ENCODE measurements at regions not wholly inside any gene's neighbourhood (a gene's known extent, or its start where the extent isn't known, plus 50 kb on each side); places are given as distances from the start of the nearest gene placed in this dataset.
"Not testable (repeated sequence)": the region's sequence is repeated elsewhere in the genome, so short reads cannot be mapped to it uniquely, and the experiment has no call there.

GRCh38 chr6:164078532-164079274, 664.2 kb downstream of the QKI start:
- TF ChIP-seq, protein P1, sequence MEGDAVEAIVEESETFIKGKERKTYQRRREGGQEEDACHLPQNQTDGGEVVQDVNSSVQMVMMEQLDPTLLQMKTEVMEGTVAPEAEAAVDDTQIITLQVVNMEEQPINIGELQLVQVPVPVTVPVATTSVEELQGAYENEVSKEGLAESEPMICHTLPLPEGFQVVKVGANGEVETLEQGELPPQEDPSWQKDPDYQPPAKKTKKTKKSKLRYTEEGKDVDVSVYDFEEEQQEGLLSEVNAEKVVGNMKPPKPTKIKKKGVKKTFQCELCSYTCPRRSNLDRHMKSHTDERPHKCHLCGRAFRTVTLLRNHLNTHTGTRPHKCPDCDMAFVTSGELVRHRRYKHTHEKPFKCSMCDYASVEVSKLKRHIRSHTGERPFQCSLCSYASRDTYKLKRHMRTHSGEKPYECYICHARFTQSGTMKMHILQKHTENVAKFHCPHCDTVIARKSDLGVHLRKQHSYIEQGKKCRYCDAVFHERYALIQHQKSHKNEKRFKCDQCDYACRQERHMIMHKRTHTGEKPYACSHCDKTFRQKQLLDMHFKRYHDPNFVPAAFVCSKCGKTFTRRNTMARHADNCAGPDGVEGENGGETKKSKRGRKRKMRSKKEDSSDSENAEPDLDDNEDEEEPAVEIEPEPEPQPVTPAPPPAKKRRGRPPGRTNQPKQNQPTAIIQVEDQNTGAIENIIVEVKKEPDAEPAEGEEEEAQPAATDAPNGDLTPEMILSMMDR (IDR thresholded peaks at IDR 0.05) = no peak
- H3K36me3 Mint-ChIP-seq (ENCODE audit: unreplicated experiment) = no peaks in the 10 kb centered on the region

DNA sequence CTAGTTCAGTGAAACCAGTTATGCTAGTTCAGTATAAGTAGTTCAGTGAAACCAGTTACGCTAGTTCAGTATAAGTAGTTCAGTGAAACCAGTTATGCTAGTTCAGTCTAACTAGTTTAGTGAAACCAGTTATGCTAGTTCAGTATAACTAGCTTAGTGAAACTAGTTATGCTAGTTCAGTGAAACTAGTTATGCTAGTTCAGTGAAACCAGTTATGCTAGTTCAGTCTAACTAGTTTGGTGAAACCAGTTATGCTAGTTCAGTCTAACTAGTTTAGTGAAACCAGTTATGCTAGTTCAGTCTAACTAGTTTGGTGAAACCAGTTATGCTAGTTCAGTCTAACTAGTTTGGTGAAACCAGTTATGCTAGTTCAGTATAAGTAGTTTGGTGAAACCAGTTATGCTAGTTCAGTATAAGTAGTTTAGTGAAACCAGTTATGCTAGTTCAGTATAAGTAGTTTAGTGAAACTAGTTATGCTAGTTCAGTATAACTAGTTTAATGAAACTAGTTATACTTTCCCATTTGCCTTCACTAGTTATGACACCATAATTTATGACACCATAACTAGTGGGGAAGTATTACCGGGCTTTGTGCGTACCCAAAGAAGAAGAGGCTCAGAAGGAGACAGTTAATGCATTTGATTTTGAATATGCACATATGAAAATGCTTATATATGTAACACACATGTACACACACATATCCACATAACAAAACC, 662.5 kb downstream of the QKI start:
- not testable (repeated sequence) for H3K36me3 Mint-ChIP-seq (ENCODE audit: unreplicated experiment); DNase-seq (ENCODE audit: extremely low spot score, unreplicated experiment); H3K4me1 Mint-ChIP-seq (ENCODE audit: unreplicated experiment); H3K9me3 Mint-ChIP-seq (ENCODE audit: unreplicated experiment); H3K27ac Mint-ChIP-seq (ENCODE audit: unreplicated experiment); H3K27me3 Mint-ChIP-seq (ENCODE audit: unreplicated experiment); H3K4me3 Mint-ChIP-seq (ENCODE audit: unreplicated experiment)

More at GRCh38 chr6:164078532-164079274, 664.2 kb downstream of the QKI start:
- Mint-ChIP-seq H3K27me3 (ENCODE audit: unreplicated experiment) (no peaks in the 10 kb centered on the region), H3K4me1 (ENCODE audit: unreplicated experiment) (no peaks in the 10 kb centered on the region), H3K27ac (ENCODE audit: unreplicated experiment) (no peak overlapping the region), H3K4me3 (ENCODE audit: unreplicated experiment) (no peak overlapping the region), H3K9me3 (ENCODE audit: unreplicated experiment) (no peaks in the 10 kb centered on the region)
- DNase-seq (ENCODE audit: extremely low spot score, unreplicated experiment) = no peak

DNA sequence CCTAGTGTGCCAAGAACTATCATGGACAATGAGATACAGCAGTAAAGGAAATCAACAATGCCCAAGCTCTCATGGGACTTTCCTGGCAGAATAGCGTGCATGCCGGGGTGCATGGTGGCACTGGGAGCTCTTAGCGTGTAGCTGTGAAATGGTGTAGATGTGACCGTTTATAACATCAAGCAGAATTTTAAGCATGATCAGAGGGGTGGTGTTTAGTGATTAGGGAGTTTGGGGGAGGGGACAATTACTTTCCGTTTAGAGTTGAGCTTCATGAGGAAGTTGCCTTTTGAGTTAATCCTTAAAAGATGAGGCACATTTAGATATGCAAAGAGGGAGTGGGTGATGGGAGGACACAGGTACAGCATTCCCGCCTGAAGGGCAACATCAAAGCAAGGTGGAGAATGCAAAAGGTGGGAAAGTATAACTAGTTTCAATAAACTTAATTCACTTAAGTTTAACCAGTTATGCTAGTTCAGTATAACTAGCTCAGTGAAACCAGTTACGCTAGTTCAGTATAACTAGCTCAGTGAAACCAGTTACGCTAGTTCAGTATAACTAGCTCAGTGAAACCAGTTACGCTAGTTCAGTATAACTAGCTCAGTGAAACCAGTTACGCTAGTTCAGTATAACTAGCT, 661.6 kb downstream of the QKI start:
- H3K27ac Mint-ChIP-seq (ENCODE audit: unreplicated experiment) = no peak overlapping the region
- H3K27me3 Mint-ChIP-seq (ENCODE audit: unreplicated experiment) = peaks cover 4% of the 10 kb centered on the region
- H3K4me1 Mint-ChIP-seq (ENCODE audit: unreplicated experiment) = no peaks in the 10 kb centered on the region
- no peaks in the 10 kb centered on the region for H3K36me3 Mint-ChIP-seq (ENCODE audit: unreplicated experiment)
- H3K9me3 Mint-ChIP-seq (ENCODE audit: unreplicated experiment) = no peaks in the 10 kb centered on the region
- H3K4me3 Mint-ChIP-seq (ENCODE audit: unreplicated experiment) = no peak overlapping the region
- no peak for DNase-seq (ENCODE audit: extremely low spot score, unreplicated experiment)
- TF ChIP-seq, protein P1 (IDR thresholded peaks at IDR 0.05) = no peak

DNA sequence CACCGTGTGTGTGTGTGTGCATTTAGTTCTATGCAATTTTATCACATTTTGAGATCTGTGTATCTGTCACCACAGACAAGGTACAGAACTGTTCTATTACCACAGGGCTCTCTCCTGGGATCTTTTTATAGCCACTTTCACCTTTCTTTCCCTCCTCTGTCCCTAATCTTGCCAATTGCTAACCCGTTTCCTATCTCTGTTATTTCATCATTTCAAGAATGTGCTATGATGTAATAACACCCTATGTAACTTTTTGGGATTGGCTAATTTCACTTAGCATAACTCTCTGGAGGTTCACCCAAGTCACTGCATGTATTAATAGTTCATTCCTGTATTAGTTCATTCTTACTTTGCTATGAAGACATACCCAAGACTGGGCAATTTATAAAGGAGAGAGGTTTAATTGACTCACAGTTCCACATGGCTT, 657.7 kb downstream of the QKI start:
- H3K9me3 Mint-ChIP-seq (ENCODE audit: unreplicated experiment) = no peaks in the 10 kb centered on the region
- no peak for DNase-seq (ENCODE audit: extremely low spot score, unreplicated experiment)
- TF ChIP-seq, protein P1 (IDR thresholded peaks at IDR 0.05) = no peak
- no peaks in the 10 kb centered on the region for H3K4me1 Mint-ChIP-seq (ENCODE audit: unreplicated experiment)
- H3K27me3 Mint-ChIP-seq (ENCODE audit: unreplicated experiment) = peaks cover 4% of the 10 kb centered on the region
- no peaks in the 10 kb centered on the region for H3K36me3 Mint-ChIP-seq (ENCODE audit: unreplicated experiment)
- H3K4me3 Mint-ChIP-seq (ENCODE audit: unreplicated experiment) = no peak overlapping the region
- no peak overlapping the region for H3K27ac Mint-ChIP-seq (ENCODE audit: unreplicated experiment)

DNA sequence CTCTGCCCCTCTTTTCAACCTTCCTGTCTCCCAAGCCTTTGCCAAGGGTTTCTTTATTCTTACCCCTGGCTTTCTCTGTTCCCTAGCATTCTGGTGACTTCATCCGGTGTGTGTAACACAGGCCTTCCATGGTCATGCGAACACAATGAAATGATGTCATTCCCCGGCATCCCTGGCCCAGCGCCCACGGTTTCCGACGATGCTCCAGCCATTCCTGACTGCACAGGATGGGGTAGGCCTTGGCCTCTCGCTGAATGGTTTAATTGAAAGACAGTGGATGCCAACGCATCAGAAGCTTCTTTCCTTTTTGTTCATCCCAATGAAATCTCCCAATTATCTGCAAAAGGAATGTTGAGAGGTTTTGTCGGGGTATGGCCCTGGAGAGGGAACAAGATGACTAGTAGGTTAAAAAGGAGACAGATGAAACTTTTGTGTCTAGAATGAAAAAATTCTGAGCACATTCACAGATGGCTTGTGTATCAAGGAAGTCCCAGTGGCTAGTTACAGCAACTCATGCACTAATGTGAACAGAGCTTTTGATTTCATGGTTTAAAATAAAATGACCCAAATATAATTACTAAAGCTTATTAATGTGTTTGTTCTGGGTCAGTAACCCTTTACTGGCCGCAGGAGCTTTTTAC, 655.0 kb downstream of the QKI start:
- TF ChIP-seq, protein P1 (IDR thresholded peaks at IDR 0.05) = no peak
- DNase-seq (ENCODE audit: extremely low spot score, unreplicated experiment) = no peak
- no peaks in the 10 kb centered on the region for H3K4me1 Mint-ChIP-seq (ENCODE audit: unreplicated experiment)

More for the DNA sequence above, 655.0 kb downstream of the QKI start:
- Mint-ChIP-seq H3K27ac (ENCODE audit: unreplicated experiment) (no peak overlapping the region), H3K27me3 (ENCODE audit: unreplicated experiment) (peaks cover 4% of the 10 kb centered on the region), H3K4me3 (ENCODE audit: unreplicated experiment) (no peak overlapping the region), H3K36me3 (ENCODE audit: unreplicated experiment) (no peaks in the 10 kb centered on the region), H3K9me3 (ENCODE audit: unreplicated experiment) (no peaks in the 10 kb centered on the region)
